ENCODE measurements at regions not wholly inside any gene's neighbourhood (a gene's known extent, or its start where the extent isn't known, plus 50 kb on each side); places are given as distances from the start of the nearest gene placed in this dataset.

DNA sequence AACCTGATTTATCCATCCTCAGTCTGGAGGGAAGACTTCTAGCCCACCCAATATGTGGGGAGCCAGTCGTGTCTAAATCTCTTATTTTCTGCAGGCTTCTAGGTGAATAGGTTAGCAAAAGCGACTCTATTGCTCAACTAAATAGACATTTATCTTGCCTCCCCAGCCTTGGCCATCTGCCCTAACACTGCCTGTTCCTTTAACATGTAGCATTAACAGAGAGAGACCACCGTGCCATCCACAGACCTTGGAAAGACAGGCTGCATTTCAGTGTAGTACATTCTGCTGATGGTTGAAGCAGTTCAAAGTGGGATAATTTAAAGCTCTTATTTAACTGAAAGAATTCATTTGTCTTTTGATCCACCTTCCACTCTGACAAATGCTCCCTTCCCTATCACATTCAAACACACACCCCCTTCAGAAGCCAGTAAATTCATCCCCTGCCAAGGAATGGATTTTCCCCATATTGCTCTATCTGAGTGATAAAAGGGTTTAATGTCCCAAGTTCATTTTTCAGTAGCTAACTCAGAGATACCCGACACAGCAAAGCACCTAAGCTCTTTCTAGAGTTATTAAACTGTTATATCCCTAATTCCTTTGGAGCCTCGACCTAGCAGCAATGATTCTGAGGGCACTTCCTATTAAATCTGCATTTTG, 58.1 kb upstream of the COX10 start:
- H3K27me3 ChIP-seq = peaks cover 14% of the 10 kb centered on the region
- TF ChIP-seq POLR2AphosphoS5 (IDR thresholded peaks at IDR 0.05) (no peak), POLR2A (IDR thresholded peaks at IDR 0.05) (no peak), EP300 (IDR thresholded peaks at IDR 0.05) (no peak)
- TF ChIP-seq, protein P1, sequence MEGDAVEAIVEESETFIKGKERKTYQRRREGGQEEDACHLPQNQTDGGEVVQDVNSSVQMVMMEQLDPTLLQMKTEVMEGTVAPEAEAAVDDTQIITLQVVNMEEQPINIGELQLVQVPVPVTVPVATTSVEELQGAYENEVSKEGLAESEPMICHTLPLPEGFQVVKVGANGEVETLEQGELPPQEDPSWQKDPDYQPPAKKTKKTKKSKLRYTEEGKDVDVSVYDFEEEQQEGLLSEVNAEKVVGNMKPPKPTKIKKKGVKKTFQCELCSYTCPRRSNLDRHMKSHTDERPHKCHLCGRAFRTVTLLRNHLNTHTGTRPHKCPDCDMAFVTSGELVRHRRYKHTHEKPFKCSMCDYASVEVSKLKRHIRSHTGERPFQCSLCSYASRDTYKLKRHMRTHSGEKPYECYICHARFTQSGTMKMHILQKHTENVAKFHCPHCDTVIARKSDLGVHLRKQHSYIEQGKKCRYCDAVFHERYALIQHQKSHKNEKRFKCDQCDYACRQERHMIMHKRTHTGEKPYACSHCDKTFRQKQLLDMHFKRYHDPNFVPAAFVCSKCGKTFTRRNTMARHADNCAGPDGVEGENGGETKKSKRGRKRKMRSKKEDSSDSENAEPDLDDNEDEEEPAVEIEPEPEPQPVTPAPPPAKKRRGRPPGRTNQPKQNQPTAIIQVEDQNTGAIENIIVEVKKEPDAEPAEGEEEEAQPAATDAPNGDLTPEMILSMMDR (IDR thresholded peaks at IDR 0.05) = no peak
- ATAC-seq = no peak
- H3K4me1 ChIP-seq = peaks cover 0 to 7% (median 0%) of the 10 kb centered on the region in 3 donors
- H3K27ac ChIP-seq = no peak overlapping the region
- H3K36me3 ChIP-seq = no peaks in the 10 kb centered on the region
- no peaks in the 10 kb centered on the region for H3K9me3 ChIP-seq
- WGBS, 2 donors (ENCODE audit: low coverage in 1 of 2) = 40 to 55% methylated on average over 3 to 4 of the region's 5 CpGs
- no peak overlapping the region for H3K4me3 ChIP-seq

DNA sequence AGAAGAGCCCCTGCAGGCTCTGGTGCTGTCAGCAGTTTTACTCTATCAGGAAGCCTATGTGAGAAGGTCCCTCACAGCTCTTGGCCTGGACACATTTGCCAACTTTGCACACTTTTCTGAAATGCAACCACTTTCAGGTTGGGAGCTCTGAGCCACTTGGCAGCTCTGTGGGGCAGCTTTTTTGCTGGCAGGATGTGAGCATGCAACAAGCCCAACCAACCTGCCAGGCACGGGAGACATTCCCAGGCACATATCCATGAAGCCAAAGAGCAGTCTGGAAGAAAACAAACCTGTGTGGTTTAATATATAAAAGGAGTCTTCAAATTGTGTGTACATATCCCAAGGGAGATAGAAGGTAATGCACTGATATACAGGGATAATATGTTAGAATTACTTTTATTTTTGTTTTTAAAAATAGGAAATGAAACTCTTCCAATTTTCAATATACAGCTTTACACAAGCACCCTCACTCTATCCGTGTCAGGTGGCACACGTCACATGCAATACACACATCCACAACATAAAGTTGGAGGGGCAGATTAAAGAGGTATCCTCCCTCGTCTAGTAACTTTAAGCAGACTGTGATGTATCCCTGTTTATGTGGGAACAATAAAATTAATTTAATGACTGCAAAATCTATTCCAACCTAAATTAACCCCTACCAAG, 57.4 kb upstream of the COX10 start:
- Histone ChIP-seq H3K36me3 (no peaks in the 10 kb centered on the region), H3K27me3 (peaks cover 15% of the 10 kb centered on the region), H3K27ac (no peak overlapping the region), H3K4me3 (no peak overlapping the region), H3K9me3 (no peaks in the 10 kb centered on the region), H3K4me1 (peaks cover 0 to 7% (median 0%) of the 10 kb centered on the region in 3 donors)
- 45 to 52% methylated on average over 4 of the region's 4 CpGs for WGBS, 2 donors (ENCODE audit: low coverage in 1 of 2)
- TF ChIP-seq, protein P1 (IDR thresholded peaks at IDR 0.05) = no peak
- no peak for ATAC-seq

DNA sequence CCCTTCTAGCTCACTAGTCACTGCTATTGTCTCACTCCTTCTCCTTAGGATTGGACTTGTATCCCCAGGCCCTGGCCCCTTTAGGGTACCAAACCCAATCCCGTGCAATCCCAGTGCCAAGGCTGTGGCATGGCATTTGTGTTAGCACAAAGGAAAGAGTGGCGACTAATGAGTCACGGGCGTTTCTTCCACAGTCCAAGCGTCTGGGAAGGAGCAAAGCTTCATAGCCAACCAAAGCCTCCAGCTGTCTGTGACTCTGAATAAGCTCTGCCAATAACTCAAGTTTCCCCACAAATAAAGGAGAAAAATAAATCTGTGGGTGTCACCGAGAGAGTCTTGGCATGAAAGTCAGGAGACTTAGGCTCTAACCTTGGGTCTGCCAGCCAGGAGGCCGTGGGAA, 54.6 kb upstream of the COX10 start:
- TF ChIP-seq POLR2AphosphoS5 (IDR thresholded peaks at IDR 0.05) (no peak), POLR2A (IDR thresholded peaks at IDR 0.05) (no peak), EP300 (IDR thresholded peaks at IDR 0.05) (no peak)
- TF ChIP-seq, protein P1 (IDR thresholded peaks at IDR 0.05) = no peak
- no peak overlapping the region for H3K4me3 ChIP-seq
- WGBS, 2 donors (ENCODE audit: low coverage in 1 of 2) = 64 to 70% methylated on average over 3 to 7 of the region's 7 CpGs

DNA sequence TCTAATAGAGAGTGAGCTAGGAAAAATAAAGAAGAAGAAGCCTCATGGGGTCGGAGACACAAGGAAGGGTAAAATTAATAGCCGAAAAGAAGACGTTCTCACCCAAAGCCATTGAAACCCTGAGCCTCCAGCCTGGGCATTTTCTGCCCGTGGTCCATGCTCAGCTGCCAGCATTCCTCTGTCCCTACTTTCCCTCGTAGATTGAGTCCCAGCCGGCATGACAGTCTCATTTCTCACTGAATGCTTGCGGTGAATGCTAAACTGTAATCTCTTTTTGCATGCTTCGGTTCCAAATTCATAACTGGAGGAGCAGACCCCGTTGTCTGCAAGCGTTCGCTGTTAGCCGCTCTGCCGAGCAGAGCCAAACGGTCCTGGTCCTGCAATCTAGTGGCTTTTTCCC, 54.0 kb upstream of the COX10 start:
- Histone ChIP-seq H3K4me3 (no peak overlapping the region), H3K9me3 (no peaks in the 10 kb centered on the region), H3K27me3 (peaks cover 15% of the 10 kb centered on the region), H3K4me1 (peaks cover 0 to 7% (median 0%) of the 10 kb centered on the region in 3 donors), H3K36me3 (no peaks in the 10 kb centered on the region), H3K27ac (no peak overlapping the region)
- TF ChIP-seq, protein P1 (IDR thresholded peaks at IDR 0.05) = no peak
- TF ChIP-seq POLR2AphosphoS5 (IDR thresholded peaks at IDR 0.05) (no peak), POLR2A (IDR thresholded peaks at IDR 0.05) (no peak), EP300 (IDR thresholded peaks at IDR 0.05) (no peak)
- ATAC-seq = no peak
- 64 to 76% methylated on average over 7 to 14 of the region's 14 CpGs for WGBS, 2 donors (ENCODE audit: low coverage in 1 of 2)

More for the DNA sequence above, 54.6 kb upstream of the COX10 start:
- Histone ChIP-seq H3K36me3 (no peaks in the 10 kb centered on the region), H3K27ac (no peak overlapping the region), H3K27me3 (peaks cover 15% of the 10 kb centered on the region), H3K4me1 (peaks cover 0 to 7% (median 0%) of the 10 kb centered on the region in 3 donors), H3K9me3 (no peaks in the 10 kb centered on the region)
- no peak for ATAC-seq

DNA sequence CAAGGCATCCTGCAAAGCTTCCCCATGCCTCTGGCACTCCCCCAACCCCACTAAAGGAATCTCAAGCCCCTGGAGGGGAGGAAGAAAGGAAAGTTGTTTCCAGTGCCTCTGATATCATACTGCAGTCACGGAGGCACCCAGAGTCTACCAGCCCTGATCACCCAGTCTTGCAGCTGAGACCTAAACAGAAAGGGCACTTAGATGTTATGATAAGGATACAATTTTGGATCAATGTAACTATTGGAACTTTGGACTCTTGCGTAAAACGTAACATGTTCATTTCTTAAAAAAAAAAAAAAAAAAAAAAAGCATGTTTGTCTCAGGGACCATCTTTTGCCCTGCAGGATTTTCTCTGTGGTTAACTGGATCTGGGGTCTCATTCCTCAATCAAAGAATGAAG, 52.4 kb upstream of the COX10 start:
- no peak overlapping the region for H3K4me3 ChIP-seq
- no peaks in the 10 kb centered on the region for H3K36me3 ChIP-seq
- peaks cover 15% of the 10 kb centered on the region for H3K27me3 ChIP-seq
- TF ChIP-seq EP300 (IDR thresholded peaks at IDR 0.05) (no peak), POLR2A (IDR thresholded peaks at IDR 0.05) (no peak), POLR2AphosphoS5 (IDR thresholded peaks at IDR 0.05) (no peak)
- TF ChIP-seq, protein P1 (IDR thresholded peaks at IDR 0.05) = no peak
- ATAC-seq = no peak
- H3K27ac ChIP-seq = no peak overlapping the region
- H3K9me3 ChIP-seq = no peaks in the 10 kb centered on the region
- 85 to 86% methylated on average over 1 to 3 of the region's 3 CpGs for WGBS, 2 donors (ENCODE audit: low coverage in 1 of 2)
- H3K4me1 ChIP-seq = peaks cover 0 to 2% (median 0%) of the 10 kb centered on the region in 3 donors

Data from gastroesophageal sphincter (tissue), 4 donors.